GM21786 (cell line): ENCODE measurements at regions not wholly inside any gene's neighbourhood (a gene's known extent, or its start where the extent isn't known, plus 50 kb on each side); places are given as distances from the start of the nearest gene placed in this dataset.

ENCODE experiments used
- ATAC-seq: cut with Tn5 transposase; IDR thresholded peaks from one replicate; pipeline ENCODE4 v1.9.1; 2021; ENCODE audit not compliant: unreplicated experiment

- ATAC-seq, result peak; percentile 34
These were observed 117.3 kb upstream of the IRF2BP2 start for GRCh38 chr1:234727018-234727940.

DNA sequence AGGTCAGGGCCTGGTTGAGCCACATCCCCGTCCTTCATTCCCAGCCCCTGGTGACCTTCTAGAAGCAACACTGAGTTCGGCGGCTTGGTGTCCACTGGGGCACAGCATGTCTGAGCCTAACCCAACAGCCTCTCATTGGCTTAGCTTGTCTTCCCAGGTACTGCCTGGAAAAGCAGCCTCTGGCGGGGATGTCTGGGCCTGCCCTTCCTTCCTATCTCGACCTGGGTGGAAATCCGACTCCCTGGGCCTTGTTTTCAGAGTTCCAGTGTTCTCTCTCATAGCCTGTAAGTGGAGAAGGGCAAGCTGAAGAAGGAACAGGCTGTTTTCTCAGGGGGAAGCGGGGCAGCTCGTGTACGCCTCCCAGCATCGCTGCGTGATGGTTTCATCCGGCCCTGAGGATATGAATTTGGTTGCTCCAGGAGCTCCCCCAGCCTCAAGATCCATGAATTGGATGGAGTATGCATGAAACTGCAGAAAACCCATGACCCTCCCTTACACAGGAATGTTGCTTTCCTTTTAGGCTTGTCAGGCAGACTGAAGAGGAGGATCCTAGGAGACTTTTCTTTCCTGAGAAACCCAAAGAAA is 116.5 kb upstream of the IRF2BP2 start:
- ATAC-seq, result no peak

- ATAC-seq, result no peak
These were observed 115.5 kb upstream of the IRF2BP2 start for GRCh38 chr1:234725177-234726132.

DNA sequence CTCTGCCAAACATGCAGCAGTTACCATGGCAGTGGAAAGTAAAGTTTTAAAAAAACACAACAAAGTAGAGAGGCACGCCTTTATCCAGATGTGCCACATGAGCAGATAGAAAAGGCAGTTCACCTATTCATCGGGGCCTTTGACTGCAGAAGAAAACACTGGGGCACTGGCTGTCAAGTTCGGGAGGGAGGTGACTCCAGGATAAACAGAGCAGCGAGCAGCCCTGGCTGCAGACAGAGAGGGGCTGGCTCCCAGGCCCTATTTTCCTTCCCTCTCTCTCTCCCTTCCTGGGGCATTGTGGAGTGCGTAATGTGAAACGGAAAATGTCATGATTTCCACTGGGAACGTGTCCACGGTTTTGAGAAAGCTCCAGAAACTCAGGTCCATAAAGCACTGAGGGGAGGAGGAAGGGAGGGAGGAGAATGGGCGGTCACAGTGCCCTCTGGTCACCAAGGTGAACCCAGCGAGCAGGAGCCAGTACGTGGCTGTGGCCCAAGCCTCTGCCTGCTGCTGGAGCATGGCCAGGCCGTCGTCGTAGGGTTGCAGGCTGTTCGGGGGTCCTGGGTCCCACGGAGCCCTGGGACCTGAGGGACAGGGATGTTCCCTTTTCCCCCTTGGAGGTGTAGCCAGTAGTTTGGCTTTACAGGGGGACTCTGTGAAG is 114.7 kb upstream of the IRF2BP2 start:
- ATAC-seq, result no peak

DNA sequence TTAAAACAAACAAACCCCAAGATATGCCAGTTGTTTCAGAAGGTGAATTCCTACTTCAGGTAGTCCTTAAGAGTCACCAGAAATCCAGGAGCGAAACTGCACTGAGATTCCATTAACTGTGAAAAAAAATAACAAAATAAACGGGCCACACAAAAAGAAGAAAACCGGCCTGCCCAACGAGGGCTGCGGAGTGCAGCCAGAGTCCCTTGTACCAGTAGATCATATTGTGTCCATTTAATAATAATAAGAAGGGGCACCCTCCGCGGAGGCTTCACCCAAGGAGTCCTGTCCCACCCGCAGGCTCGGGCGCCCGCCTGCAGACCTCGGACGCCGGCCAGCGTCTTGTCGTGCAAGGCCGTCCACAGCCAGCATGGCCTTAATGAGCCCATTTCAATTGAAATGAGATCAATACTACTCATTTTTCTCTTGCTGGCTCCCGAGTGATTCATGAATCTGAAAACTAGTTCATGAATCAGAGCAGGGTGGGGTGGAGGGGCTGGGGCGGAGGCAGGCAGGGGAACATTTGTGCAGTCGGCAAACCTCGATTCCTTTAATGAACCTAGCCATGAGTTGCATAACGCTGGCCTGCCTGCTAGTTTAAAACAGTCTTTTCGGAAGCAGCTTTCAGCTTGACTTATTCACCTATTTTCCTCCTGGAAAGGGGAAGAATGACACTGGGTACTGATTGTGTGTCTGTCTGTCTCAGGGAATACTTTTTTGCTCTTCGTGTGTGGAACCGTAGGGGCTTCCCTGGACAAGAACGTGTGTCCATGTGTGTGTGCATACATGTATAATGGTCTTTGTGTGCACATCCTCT is 113.1 kb upstream of the IRF2BP2 start:
- ATAC-seq, result no peak

DNA sequence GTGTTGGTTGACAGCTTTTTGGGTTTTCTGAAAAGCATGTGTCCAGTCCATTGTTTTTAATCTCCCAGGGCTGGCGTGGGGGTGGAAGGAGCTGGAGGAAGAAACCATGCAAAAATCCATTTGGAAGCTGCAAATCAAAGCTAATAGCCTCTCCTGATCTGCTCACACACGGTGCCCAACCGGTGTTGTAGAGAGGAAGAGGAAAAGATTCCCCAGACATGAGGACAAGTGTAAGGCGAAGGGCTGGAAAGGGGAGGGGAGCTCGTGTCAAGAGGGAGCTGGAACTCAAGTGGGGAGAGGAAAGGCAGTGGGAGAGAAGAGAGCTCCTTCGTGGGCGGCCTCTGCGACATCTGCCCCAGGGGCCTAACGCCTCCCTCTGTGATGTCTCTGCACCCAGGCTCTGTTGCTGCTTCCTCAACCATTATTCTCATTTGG is 112.3 kb upstream of the IRF2BP2 start:
- no peak for ATAC-seq

- no peak for ATAC-seq
These were observed 111.7 kb upstream of the IRF2BP2 start for GRCh38 chr1:234721476-234722269.

DNA sequence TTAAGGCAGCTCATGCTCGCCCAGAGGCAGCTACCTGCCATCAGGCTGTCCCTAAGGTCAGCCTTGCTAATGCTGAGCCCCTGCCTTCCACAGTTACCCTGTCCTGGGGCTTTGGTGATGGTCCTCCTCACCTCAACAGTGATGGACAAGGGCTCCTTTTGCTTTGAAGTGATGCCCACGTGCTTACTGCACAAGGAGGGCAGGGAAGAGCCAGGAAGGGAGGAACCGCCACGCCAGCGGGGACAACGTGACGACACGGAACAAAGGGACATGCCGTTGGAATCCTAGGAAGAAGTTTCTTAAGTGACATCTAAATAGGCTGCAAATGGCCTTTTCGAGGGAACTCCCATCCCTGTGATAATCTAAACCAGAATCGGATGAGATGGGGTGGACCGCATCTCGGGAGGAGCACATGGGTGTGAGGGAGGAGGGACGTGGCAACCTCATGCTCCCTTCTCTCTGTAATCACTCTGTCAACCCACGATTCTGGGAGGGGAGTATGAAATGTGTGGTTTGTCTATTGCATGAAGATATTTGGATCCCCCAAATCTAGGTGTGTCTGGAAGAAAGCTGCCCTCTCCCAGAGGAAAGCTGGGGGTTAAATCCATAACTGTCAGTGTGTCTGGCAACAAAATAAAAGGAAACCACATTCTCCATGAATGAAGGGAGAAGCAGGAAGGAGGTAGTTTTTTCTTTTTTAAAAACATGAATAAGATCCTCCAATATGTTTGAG is 110.9 kb upstream of the IRF2BP2 start:
- no peak for ATAC-seq

- no peak for ATAC-seq
These were observed 109.7 kb upstream of the IRF2BP2 start for GRCh38 chr1:234719454-234720251.

- ATAC-seq, result no peak
These were observed 108.8 kb upstream of the IRF2BP2 start for GRCh38 chr1:234718496-234719453.

- ATAC-seq, result no peak
These were observed 107.0 kb upstream of the IRF2BP2 start for GRCh38 chr1:234716908-234717375.

GRCh38 chr1:234715252-234716014 is 105.5 kb upstream of the IRF2BP2 start:
- ATAC-seq, result no peak

DNA sequence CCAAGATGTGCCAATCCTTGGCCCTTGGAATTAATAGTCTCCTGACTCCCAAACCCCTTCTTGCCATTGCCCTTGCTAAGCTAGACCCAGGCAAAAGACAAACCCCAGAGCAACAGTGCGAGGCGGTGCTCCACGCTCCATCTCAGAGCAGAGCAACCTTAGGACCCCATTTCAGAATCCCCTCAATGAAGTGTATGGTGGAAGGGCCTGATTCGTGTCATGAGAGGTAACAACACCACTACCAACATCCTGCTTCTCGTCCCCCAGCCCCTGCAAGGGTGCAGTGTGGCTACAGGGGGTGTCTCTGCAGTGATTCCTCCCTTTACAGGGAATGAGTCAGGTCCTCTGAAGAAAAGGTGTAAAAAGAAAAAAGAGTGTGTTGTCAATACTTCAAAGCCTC is 103.9 kb upstream of the IRF2BP2 start:
- no peak for ATAC-seq

DNA sequence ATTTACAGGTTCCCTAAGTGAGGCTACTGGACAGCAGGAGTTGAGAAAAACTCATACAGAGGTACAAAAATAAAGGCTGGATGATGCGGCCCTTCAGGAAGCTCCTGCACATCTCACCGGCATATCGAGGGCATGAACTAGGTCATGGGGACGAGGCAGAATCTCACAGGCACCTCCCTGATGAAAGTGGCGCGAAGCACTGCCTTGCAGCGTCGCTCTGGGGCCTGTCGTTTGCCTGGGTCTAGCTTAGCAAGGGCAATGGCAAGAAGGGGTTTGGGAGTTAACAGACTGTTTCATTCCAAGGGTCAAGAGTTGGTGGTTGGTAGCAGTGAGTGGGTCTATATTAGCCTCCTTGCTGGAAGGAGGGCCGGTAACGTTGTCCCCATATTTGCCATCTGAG is 103.5 kb upstream of the IRF2BP2 start:
- no peak for ATAC-seq

DNA sequence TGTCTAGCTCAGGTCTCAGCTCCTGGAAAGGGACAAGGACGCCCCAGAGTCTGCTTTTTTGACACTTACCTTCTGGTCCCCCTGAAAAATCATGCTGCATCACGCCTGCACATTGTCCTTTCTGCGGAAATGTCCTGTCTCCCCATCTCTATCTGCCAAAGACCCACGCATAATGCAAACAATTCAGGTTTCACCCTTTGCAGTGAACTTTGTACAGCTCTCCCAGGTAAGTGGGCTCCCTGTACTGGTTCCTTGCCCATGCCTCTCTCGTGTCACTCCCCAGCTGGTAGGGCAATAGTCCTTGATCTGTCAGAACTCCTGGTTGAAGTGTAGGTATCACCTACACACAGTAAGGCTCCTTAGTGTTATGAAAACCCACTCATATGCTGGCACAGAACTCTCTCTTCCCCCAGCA is 102.9 kb upstream of the IRF2BP2 start:
- no peak for ATAC-seq
